Ovary (tissue), 7 donors: ENCODE measurements at regions not wholly inside any gene's neighbourhood (a gene's known extent, or its start where the extent isn't known, plus 50 kb on each side); places are given as distances from the start of the nearest gene placed in this dataset.
"Not testable (repeated sequence)": the region's sequence is repeated elsewhere in the genome, so short reads cannot be mapped to it uniquely, and the experiment has no call there.

ENCODE experiments used
- DNase-seq, 5 donors: peaks; one replicate each; pipeline ENCODE4 v3.0.0-alpha.2; 2019 to 2020
- H3K27ac ChIP-seq, 2 donors: fragments of 200-600 bp; one replicate each; pipeline versions ENCODE4 v1.5.1 to v1.8.0; 2019 to 2022
- H3K27me3 ChIP-seq: fragments of 200-600 bp; one replicate; pipeline ENCODE4 v1.8.0; 2022
- H3K36me3 ChIP-seq: fragments of 200-600 bp; sonication (generic); one replicate; pipeline ENCODE4 v1.5.1; 2019
- H3K4me1 ChIP-seq: one replicate; pipeline ENCODE4 v1.8.1; 2013; ENCODE audit warnings: mild to moderate bottlenecking, moderate library complexity; ENCODE audit not compliant: insufficient read depth
- H3K4me3 ChIP-seq: fragments of 200-600 bp; sonication (generic); one replicate; pipeline ENCODE4 v1.5.1; 2017
- H3K9me3 ChIP-seq, 2 donors: fragments of 200-600 bp in 1 of 2; sonication (generic) in 1 of 2; one replicate each; pipeline versions ENCODE4 v1.5.1 to v1.8.1; 2013 to 2019; ENCODE audit warnings: mild to moderate bottlenecking in 1 of 2, moderate library complexity in 1 of 2
- CTCF ChIP-seq, 3 donors: fragments of 450-650 bp in 2 of 3; fragments of 200-600 bp in 1 of 3; IDR thresholded peaks; one replicate each; pipeline versions ENCODE4 v1.5.1 to v1.8.0; 2016 to 2022; ENCODE audit warnings: antibody characterized with exemption in 3 of 3, mild to moderate bottlenecking in 1 of 3
- EP300 ChIP-seq: sonication (generic); formaldehyde crosslinking; IDR thresholded peaks from one replicate; pipeline ENCODE4 v1.6.1; 2017; ENCODE audit warnings: antibody characterized with exemption
- POLR2A ChIP-seq: fragments of 450-650 bp; IDR thresholded peaks from one replicate; pipeline ENCODE4 v1.6.1; 2017; ENCODE audit warnings: antibody characterized with exemption, mild to moderate bottlenecking, moderate library complexity
- WGBS, 3 donors: extraction: QIAGEN DNeasy Blood & Tissue Kit in 1 of 3; methylation state at CpG; one replicate each; pipeline versions ENCODE4 v1.1.5 to v1.1.7; 2013 to 2017; 5-methylcytosine and 5-hydroxymethylcytosine counted together
- intact Hi-C, 4 donors: fragments of 100-400 bp; cut with DNase I; formaldehyde crosslinking; loops; one replicate each; pipeline versions ENCODE4 v1.11.0 to v1.15.1; 2022 to 2023
- donor health status: DM: no; HTN: no; CAD: no; lungs with moderate emphysema.
- donor health status: DM: no; HTN: no; CAD: no.
- donor health status: Bipolar disorder and iron deficiency.
- donor health status: DM: no; HTN: no; CAD: no.
- donor health status: DM: yes; HTN: yes; CAD: no.

- intact Hi-C loops: no loop called here
- Histone ChIP-seq H3K36me3 (no peaks in the 10 kb centered on the region), H3K4me1 (no peaks in the 10 kb centered on the region), H3K27ac (no peak overlapping the region), H3K4me3 (no peak overlapping the region), H3K27me3 (no peaks in the 10 kb centered on the region), H3K9me3 (no peaks in the 10 kb centered on the region)
- 81 to 88% (median 83%) methylated on average over 3 of the region's 3 CpGs for WGBS, 3 donors
- no peak for DNase-seq
- no peak for TF ChIP-seq CTCF (IDR thresholded peaks at IDR 0.05)
- no peak for TF ChIP-seq POLR2A
- no peak for TF ChIP-seq EP300
Observed at GRCh38 chr4:153096344-153096743, 107.9 kb upstream of the TRIM2 start.

- Histone ChIP-seq H3K4me3 (no peak overlapping the region), H3K4me1 (no peaks in the 10 kb centered on the region), H3K27me3 (no peaks in the 10 kb centered on the region), H3K36me3 (no peaks in the 10 kb centered on the region), H3K9me3 (no peaks in the 10 kb centered on the region), H3K27ac (no peak overlapping the region)
- DNase-seq: no peak
- intact Hi-C loops: no loop called here
- WGBS, 3 donors: 49 to 64% (median 56%) methylated on average over 3 of the region's 3 CpGs
- no peak for TF ChIP-seq EP300
- no peak for TF ChIP-seq CTCF (IDR thresholded peaks at IDR 0.05)
- TF ChIP-seq POLR2A: no peak
Observed at GRCh38 chr4:153098427-153098826, 105.8 kb upstream of the TRIM2 start.

GRCh38 chr4:153099391-153100140 lies 104.7 kb upstream of the TRIM2 start:
- no peak overlapping the region for H3K27ac ChIP-seq
- no peak for DNase-seq
- TF ChIP-seq POLR2A: no peak
- H3K4me1 ChIP-seq: no peaks in the 10 kb centered on the region
- no peaks in the 10 kb centered on the region for H3K9me3 ChIP-seq
- H3K36me3 ChIP-seq: no peaks in the 10 kb centered on the region
- WGBS, 3 donors: 90 to 97% (median 91%) methylated on average over 3 of the region's 3 CpGs
- H3K4me3 ChIP-seq: no peak overlapping the region
- intact Hi-C loops: no loop called here
- no peaks in the 10 kb centered on the region for H3K27me3 ChIP-seq

GRCh38 chr4:153106736-153107135 lies 97.5 kb upstream of the TRIM2 start:
- DNase-seq, H3K36me3 ChIP-seq, intact Hi-C loops, H3K4me1 ChIP-seq, H3K4me3 ChIP-seq, H3K9me3 ChIP-seq, H3K27me3 ChIP-seq, H3K27ac ChIP-seq: not testable (repeated sequence)
- WGBS, 3 donors: 70 to 89% (median 87%) methylated on average over 2 of the region's 2 CpGs

- 73 to 83% (median 78%) methylated on average over 8 of the region's 8 CpGs for WGBS, 3 donors
- intact Hi-C loops: no loop called here
- no peak for DNase-seq
Observed at GRCh38 chr4:153107246-153107645, 97.0 kb upstream of the TRIM2 start.

More at GRCh38 chr4:153107246-153107645, 97.0 kb upstream of the TRIM2 start:
- TF ChIP-seq POLR2A (no peak), EP300 (no peak), CTCF (IDR thresholded peaks at IDR 0.05) (no peak)
- Histone ChIP-seq H3K4me3 (no peak overlapping the region), H3K36me3 (no peaks in the 10 kb centered on the region), H3K27ac (no peak overlapping the region), H3K27me3 (no peaks in the 10 kb centered on the region), H3K9me3 (no peaks in the 10 kb centered on the region), H3K4me1 (no peaks in the 10 kb centered on the region)
